ENCODE measurements at regions not wholly inside any gene's neighbourhood (a gene's known extent, or its start where the extent isn't known, plus 50 kb on each side); places are given as distances from the start of the nearest gene placed in this dataset.

DNA sequence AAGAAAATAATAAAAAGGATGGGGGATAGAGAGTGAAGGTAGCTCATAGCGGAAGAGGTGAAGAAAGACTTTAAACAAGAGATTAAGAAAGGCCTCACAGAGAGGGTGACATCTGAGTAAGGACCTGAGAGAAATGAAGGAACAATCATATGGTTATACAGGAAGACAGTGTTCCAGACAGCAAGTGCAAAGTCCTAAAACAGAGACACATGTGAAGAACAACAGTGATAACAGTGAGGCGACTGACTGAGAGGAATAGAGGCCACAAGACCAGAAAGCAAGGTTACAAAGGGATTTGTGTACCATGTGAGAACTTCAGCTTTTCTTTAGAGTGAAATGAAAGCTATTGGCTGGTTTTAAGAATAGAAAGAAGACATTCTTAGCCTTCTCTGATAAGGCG, 141.6 kb upstream of the PALMD start:
- H3K9ac ChIP-seq (ENCODE audit: insufficient read depth, low read depth, low read length), result no peak overlapping the region
- BruUV-seq (replicated peaks), result no TSS peak
- in situ Hi-C loops (cut with HindIII; ENCODE audit: extremely low pct_ligation_motif_present, low pct_unique_long_range_greater_than_20kb), result no loop called here
- no peaks in the 10 kb centered on the region; a peak in 1 of 5 replicates for H3K27me3 ChIP-seq (ENCODE audit: control insufficient read depth in 1 of 2, insufficient read depth in 2 of 2, low read length in 2 of 2)
- ATAC-seq (no peak), DNase-seq (ENCODE audit: low spot score) (no peak), FAIRE-seq (no peak)
- 66% methylated on average over 3 of the region's 3 CpGs for WGBS (ENCODE audit: low lambda C conversion rate)
- H3K27ac ChIP-seq (ENCODE audit: extremely low read length, insufficient read depth, low read length), result no peak overlapping the region
- no peaks in the 10 kb centered on the region for H3K9me3 ChIP-seq (ENCODE audit: low read length)
- CTCF ChIA-PET (ENCODE audit: low intra/inter-chr PET ratio, low total read pairs), result no interaction called here
- H4K20me1 ChIP-seq (ENCODE audit: insufficient read depth, low read length), result no peaks in the 10 kb centered on the region
- H3K4me2 ChIP-seq (ENCODE audit: low read depth, low read length), result no peak overlapping the region
- peak overlapping the region; percentile 77 for H2AFZ ChIP-seq (ENCODE audit: low read length)
- intact Hi-C loops (cut with micrococcal nuclease; ENCODE audit: unreplicated experiment), result loop anchor here (5.0 kb wide), 1 partner anchor 143 kb away; the partner anchor contains the start of gene PALMD
- POLR2A ChIA-PET, result no interaction called here
- H3K4me3 ChIP-seq (replicated peaks in 1 of 3; ENCODE audit: insufficient read depth in 1 of 3, low read depth in 2 of 3, low read length in 3 of 3), result no peak overlapping the region
- no peaks in the 10 kb centered on the region for H3K36me3 ChIP-seq (replicated peaks in 1 of 2; ENCODE audit: control insufficient read depth in 1 of 2, insufficient read depth in 2 of 2, low read length in 2 of 2)
- no peaks in the 10 kb centered on the region for H3K79me2 ChIP-seq (ENCODE audit: insufficient read depth, low read length)
- peaks cover 58% of the 10 kb centered on the region for H3K4me1 ChIP-seq (ENCODE audit: insufficient read depth, low read length)
- no peak for TF ChIP-seq MEIS2 (CRISPR knock-in tag; IDR thresholded peaks at IDR 0.05)
- TF ChIP-seq SOX5 (CRISPR knock-in tag; IDR thresholded peaks at IDR 0.05; ENCODE audit: borderline replicate concordance), result 0 out of 2 replicates have a peak, but pooled peaks have one; percentile 16
- TF ChIP-seq HNF4A (CRISPR knock-in tag; IDR thresholded peaks at IDR 0.05), result peak; percentile 63
- TF ChIP-seq CAMTA2 (CRISPR knock-in tag; IDR thresholded peaks at IDR 0.05; ENCODE audit: borderline replicate concordance), result no peak
- TF ChIP-seq ZNF773 (CRISPR knock-in tag; IDR thresholded peaks at IDR 0.05; ENCODE audit: borderline replicate concordance), result no peak
- TF ChIP-seq USF2 (IDR thresholded peaks at IDR 0.05; ENCODE audit: low read depth, low read length), result no peak
- TF ChIP-seq USF2 (CRISPR knock-in tag; IDR thresholded peaks at IDR 0.05; ENCODE audit: borderline replicate concordance), result no peak
- no peak for TF ChIP-seq ZNF644 (CRISPR knock-in tag; IDR thresholded peaks at IDR 0.05; ENCODE audit: low read depth)
- TF ChIP-seq SIN3A (IDR thresholded peaks at IDR 0.05; ENCODE audit: borderline replicate concordance, low read depth, low read length), result no peak
- no peak for TF ChIP-seq HHEX (CRISPR knock-in tag; IDR thresholded peaks at IDR 0.05)
- TF ChIP-seq ZMYM2 (CRISPR knock-in tag; IDR thresholded peaks at IDR 0.05), result no peak
- no peak for TF ChIP-seq NFRKB (IDR thresholded peaks at IDR 0.05)
- TF ChIP-seq, protein P1, sequence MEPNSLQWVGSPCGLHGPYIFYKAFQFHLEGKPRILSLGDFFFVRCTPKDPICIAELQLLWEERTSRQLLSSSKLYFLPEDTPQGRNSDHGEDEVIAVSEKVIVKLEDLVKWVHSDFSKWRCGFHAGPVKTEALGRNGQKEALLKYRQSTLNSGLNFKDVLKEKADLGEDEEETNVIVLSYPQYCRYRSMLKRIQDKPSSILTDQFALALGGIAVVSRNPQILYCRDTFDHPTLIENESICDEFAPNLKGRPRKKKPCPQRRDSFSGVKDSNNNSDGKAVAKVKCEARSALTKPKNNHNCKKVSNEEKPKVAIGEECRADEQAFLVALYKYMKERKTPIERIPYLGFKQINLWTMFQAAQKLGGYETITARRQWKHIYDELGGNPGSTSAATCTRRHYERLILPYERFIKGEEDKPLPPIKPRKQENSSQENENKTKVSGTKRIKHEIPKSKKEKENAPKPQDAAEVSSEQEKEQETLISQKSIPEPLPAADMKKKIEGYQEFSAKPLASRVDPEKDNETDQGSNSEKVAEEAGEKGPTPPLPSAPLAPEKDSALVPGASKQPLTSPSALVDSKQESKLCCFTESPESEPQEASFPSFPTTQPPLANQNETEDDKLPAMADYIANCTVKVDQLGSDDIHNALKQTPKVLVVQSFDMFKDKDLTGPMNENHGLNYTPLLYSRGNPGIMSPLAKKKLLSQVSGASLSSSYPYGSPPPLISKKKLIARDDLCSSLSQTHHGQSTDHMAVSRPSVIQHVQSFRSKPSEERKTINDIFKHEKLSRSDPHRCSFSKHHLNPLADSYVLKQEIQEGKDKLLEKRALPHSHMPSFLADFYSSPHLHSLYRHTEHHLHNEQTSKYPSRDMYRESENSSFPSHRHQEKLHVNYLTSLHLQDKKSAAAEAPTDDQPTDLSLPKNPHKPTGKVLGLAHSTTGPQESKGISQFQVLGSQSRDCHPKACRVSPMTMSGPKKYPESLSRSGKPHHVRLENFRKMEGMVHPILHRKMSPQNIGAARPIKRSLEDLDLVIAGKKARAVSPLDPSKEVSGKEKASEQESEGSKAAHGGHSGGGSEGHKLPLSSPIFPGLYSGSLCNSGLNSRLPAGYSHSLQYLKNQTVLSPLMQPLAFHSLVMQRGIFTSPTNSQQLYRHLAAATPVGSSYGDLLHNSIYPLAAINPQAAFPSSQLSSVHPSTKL (CRISPR knock-in tag; IDR thresholded peaks at IDR 0.05), result 0 out of 2 replicates have a peak, but pooled peaks have one; percentile 24
- TF ChIP-seq, protein P2, sequence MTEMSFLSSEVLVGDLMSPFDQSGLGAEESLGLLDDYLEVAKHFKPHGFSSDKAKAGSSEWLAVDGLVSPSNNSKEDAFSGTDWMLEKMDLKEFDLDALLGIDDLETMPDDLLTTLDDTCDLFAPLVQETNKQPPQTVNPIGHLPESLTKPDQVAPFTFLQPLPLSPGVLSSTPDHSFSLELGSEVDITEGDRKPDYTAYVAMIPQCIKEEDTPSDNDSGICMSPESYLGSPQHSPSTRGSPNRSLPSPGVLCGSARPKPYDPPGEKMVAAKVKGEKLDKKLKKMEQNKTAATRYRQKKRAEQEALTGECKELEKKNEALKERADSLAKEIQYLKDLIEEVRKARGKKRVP (CRISPR knock-in tag; IDR thresholded peaks at IDR 0.05), result no peak
- no peak for TF ChIP-seq PTBP1 (IDR thresholded peaks at IDR 0.05; ENCODE audit: low read depth, low read length, poor library complexity, severe bottlenecking)
- no peak for TF ChIP-seq PHF8 (CRISPR knock-in tag; IDR thresholded peaks at IDR 0.05)
- TF ChIP-seq, protein P3, sequence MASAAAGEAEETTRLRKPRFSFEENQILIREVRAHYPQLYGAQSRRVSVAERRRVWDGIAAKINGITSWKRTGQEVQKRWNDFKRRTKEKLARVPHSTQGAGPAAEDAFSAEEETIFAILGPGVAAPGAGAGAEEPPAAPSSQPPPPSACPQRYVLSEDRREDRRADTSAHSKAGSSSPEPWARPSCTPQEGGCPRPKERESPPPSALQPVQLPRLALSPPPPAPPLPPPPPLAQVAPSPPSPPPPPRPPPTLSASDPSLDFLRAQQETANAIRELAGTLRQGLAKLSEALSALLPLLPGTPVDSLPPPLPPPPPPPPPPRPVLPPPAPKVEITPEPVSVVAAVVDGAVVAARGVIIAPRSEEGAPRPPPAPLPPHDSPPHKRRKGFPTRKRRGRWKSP (CRISPR knock-in tag; IDR thresholded peaks at IDR 0.05), result no peak
